ENCODE measurements at regions not wholly inside any gene's neighbourhood (a gene's known extent, or its start where the extent isn't known, plus 50 kb on each side); places are given as distances from the start of the nearest gene placed in this dataset.

DNA sequence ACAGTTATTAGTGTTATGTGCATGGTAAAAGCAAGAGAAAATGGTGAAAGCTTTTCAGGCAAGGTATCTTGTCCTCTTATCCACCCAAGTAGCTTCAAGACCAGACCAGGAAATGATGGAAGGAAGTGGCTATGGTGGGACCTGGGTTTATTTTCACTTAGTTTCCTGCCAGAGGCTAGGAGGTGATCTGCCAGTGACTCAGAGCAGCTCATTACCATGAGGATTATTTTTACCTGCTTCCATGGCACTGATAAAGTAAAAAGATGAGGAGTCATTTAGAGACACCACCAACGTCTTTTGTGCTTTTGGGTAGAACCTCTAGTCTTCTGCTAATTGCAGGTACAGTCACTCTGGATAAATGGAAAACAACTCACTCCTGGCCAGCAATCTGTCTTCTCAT is 339.9 kb upstream of the KIRREL3 start:
- Histone ChIP-seq H3K4me3 (ENCODE audit: low read length) (no peak overlapping the region), H4K20me1 (ENCODE audit: insufficient read depth) (no peaks in the 10 kb centered on the region), H3K27ac (ENCODE audit: low read length) (no peak overlapping the region), H3K36me3 (ENCODE audit: insufficient read depth, low read length) (no peaks in the 10 kb centered on the region), H3K27me3 (ENCODE audit: insufficient read depth, low read depth, low read length) (no peaks in the 10 kb centered on the region), H3K79me2 (replicated peaks; ENCODE audit: insufficient read depth, low read length) (no peaks in the 10 kb centered on the region), H3K9me3 (ENCODE audit: low read length) (no peaks in the 10 kb centered on the region), H3F3A (ENCODE audit: insufficient read depth, low read length, poor library complexity, severe bottlenecking) (no peaks in the 10 kb centered on the region), H3K4me2 (ENCODE audit: low read length) (no peak overlapping the region), H3K9ac (ENCODE audit: low read length) (no peak overlapping the region), H2AFZ (ENCODE audit: low read depth, low read length) (no peak overlapping the region), H3K9me2 (ENCODE audit: insufficient read depth, low read length) (no peaks in the 10 kb centered on the region)
- TF ChIP-seq MXI1 (conservative IDR thresholded peaks at IDR 0.05; ENCODE audit: poor library complexity, severe bottlenecking) (no peak), POLR2AphosphoS5 (IDR thresholded peaks at IDR 0.05) (no peak), TAF1 (IDR thresholded peaks at IDR 0.05; ENCODE audit: low read depth) (no peak), EP300 (conservative IDR thresholded peaks at IDR 0.05; ENCODE audit: poor library complexity, severe bottlenecking) (no peak), SMC3 (conservative IDR thresholded peaks at IDR 0.05; ENCODE audit: poor library complexity) (no peak), EZH2 (IDR thresholded peaks at IDR 0.05; ENCODE audit: borderline replicate concordance, insufficient read depth, low read length, poor library complexity, severe bottlenecking) (no peak), RAD21 (conservative IDR thresholded peaks at IDR 0.05) (no peak)
- TF ChIP-seq, protein P1, sequence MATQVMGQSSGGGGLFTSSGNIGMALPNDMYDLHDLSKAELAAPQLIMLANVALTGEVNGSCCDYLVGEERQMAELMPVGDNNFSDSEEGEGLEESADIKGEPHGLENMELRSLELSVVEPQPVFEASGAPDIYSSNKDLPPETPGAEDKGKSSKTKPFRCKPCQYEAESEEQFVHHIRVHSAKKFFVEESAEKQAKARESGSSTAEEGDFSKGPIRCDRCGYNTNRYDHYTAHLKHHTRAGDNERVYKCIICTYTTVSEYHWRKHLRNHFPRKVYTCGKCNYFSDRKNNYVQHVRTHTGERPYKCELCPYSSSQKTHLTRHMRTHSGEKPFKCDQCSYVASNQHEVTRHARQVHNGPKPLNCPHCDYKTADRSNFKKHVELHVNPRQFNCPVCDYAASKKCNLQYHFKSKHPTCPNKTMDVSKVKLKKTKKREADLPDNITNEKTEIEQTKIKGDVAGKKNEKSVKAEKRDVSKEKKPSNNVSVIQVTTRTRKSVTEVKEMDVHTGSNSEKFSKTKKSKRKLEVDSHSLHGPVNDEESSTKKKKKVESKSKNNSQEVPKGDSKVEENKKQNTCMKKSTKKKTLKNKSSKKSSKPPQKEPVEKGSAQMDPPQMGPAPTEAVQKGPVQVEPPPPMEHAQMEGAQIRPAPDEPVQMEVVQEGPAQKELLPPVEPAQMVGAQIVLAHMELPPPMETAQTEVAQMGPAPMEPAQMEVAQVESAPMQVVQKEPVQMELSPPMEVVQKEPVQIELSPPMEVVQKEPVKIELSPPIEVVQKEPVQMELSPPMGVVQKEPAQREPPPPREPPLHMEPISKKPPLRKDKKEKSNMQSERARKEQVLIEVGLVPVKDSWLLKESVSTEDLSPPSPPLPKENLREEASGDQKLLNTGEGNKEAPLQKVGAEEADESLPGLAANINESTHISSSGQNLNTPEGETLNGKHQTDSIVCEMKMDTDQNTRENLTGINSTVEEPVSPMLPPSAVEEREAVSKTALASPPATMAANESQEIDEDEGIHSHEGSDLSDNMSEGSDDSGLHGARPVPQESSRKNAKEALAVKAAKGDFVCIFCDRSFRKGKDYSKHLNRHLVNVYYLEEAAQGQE (IDR thresholded peaks at IDR 0.05; ENCODE audit: borderline replicate concordance), result no peak
- TF ChIP-seq, protein P2, sequence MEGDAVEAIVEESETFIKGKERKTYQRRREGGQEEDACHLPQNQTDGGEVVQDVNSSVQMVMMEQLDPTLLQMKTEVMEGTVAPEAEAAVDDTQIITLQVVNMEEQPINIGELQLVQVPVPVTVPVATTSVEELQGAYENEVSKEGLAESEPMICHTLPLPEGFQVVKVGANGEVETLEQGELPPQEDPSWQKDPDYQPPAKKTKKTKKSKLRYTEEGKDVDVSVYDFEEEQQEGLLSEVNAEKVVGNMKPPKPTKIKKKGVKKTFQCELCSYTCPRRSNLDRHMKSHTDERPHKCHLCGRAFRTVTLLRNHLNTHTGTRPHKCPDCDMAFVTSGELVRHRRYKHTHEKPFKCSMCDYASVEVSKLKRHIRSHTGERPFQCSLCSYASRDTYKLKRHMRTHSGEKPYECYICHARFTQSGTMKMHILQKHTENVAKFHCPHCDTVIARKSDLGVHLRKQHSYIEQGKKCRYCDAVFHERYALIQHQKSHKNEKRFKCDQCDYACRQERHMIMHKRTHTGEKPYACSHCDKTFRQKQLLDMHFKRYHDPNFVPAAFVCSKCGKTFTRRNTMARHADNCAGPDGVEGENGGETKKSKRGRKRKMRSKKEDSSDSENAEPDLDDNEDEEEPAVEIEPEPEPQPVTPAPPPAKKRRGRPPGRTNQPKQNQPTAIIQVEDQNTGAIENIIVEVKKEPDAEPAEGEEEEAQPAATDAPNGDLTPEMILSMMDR (IDR thresholded peaks at IDR 0.05; ENCODE audit: poor library complexity, severe bottlenecking), result no peak

DNA sequence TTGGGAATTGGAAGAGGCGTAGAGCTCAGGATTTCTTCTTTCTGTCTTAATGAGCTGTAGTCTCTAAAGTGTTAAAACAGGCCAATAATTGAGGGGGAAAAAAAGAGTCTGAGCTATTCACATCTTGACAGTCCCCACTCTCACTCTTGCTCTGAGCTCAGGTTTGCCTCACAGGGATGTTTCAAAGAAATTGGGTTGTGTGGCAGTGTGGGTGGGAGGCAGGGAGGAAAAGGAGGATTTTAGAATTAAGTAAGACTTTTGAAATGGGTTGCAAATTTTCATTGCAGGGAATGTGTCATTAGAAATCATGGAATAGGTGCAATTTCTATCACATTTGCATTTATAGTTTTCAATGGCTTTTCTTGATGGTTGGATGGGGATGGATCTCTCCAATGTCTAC is 338.8 kb upstream of the KIRREL3 start:
- TF ChIP-seq, protein P1 (IDR thresholded peaks at IDR 0.05; ENCODE audit: borderline replicate concordance), result no peak
- no peak for TF ChIP-seq EP300 (conservative IDR thresholded peaks at IDR 0.05; ENCODE audit: poor library complexity, severe bottlenecking)
- TF ChIP-seq, protein P2 (IDR thresholded peaks at IDR 0.05; ENCODE audit: poor library complexity, severe bottlenecking), result no peak
- TF ChIP-seq EZH2 (IDR thresholded peaks at IDR 0.05; ENCODE audit: borderline replicate concordance, insufficient read depth, low read length, poor library complexity, severe bottlenecking), result no peak
- no peak for TF ChIP-seq RAD21 (conservative IDR thresholded peaks at IDR 0.05)
- TF ChIP-seq SMC3 (conservative IDR thresholded peaks at IDR 0.05; ENCODE audit: poor library complexity), result no peak
- no peak for TF ChIP-seq MXI1 (conservative IDR thresholded peaks at IDR 0.05; ENCODE audit: poor library complexity, severe bottlenecking)
- Histone ChIP-seq H3K9me3 (ENCODE audit: low read length) (no peaks in the 10 kb centered on the region), H3K9ac (ENCODE audit: low read length) (no peak overlapping the region), H3K9me2 (ENCODE audit: insufficient read depth, low read length) (no peaks in the 10 kb centered on the region), H3F3A (ENCODE audit: insufficient read depth, low read length, poor library complexity, severe bottlenecking) (no peaks in the 10 kb centered on the region), H3K36me3 (ENCODE audit: insufficient read depth, low read length) (no peaks in the 10 kb centered on the region), H3K4me3 (ENCODE audit: low read length) (peak overlapping the region; percentile 9), H3K4me2 (ENCODE audit: low read length) (no peak overlapping the region), H3K27ac (ENCODE audit: low read length) (peak overlapping the region; percentile 56), H3K79me2 (replicated peaks; ENCODE audit: insufficient read depth, low read length) (no peaks in the 10 kb centered on the region), H3K27me3 (ENCODE audit: insufficient read depth, low read depth, low read length) (no peaks in the 10 kb centered on the region), H2AFZ (ENCODE audit: low read depth, low read length) (no peak overlapping the region), H4K20me1 (ENCODE audit: insufficient read depth) (no peaks in the 10 kb centered on the region)
